Fibroblast of lung (primary cell): ENCODE measurements at regions not wholly inside any gene's neighbourhood (a gene's known extent, or its start where the extent isn't known, plus 50 kb on each side); places are given as distances from the start of the nearest gene placed in this dataset.

Experiments used
- DNase-seq, 2 donors: peaks; one replicate each; pipeline versions ENCODE4 v3.0.0 to v3.0.0-alpha.2; 2010; ENCODE audit warnings: low read depth in 2 of 2
- H2AFZ ChIP-seq: 2 replicates; pipeline ENCODE4 v1.5.1; 2012; ENCODE audit warnings: low read length, control low read depth, inconsistent platforms
- H3K27ac ChIP-seq: 2 replicates; pipeline ENCODE4 v1.5.1; 2011; ENCODE audit warnings: low read length, control low read depth; ENCODE audit not compliant: insufficient read depth
- H3K27me3 ChIP-seq: 2 replicates; pipeline ENCODE4 v1.5.1; 2011; ENCODE audit warnings: mild to moderate bottlenecking, low read length; ENCODE audit not compliant: control insufficient read depth, insufficient read depth
- H3K36me3 ChIP-seq: 2 replicates; pipeline ENCODE4 v1.5.1; 2011; ENCODE audit warnings: low read length; ENCODE audit not compliant: control insufficient read depth, insufficient read depth
- H3K4me1 ChIP-seq: 2 replicates; pipeline ENCODE4 v1.5.1; 2011; ENCODE audit warnings: low read length; ENCODE audit not compliant: control insufficient read depth, insufficient read depth; ENCODE audit errors: extremely low read depth
- H3K4me2 ChIP-seq: 2 replicates; pipeline ENCODE4 v1.5.1; 2011; ENCODE audit warnings: low read length, control low read depth; ENCODE audit not compliant: insufficient read depth; ENCODE audit errors: extremely low read depth
- H3K4me3 ChIP-seq, 4 experiments: fragments of 200-600 bp in 1 of 4; sonication (generic) in 1 of 4; replicated peaks in 1 of 4; 2 replicates each; pipeline ENCODE4 v1.5.1; 2011 to 2016; ENCODE audit warnings: low read length in 4 of 4, low read depth in 3 of 4, mild to moderate bottlenecking in 3 of 4, control low read depth in 2 of 4, inconsistent platforms in 1 of 4, mixed read lengths in 1 of 4; ENCODE audit not compliant: insufficient read depth in 1 of 4; ENCODE audit errors: control extremely low read depth in 1 of 4
- H3K79me2 ChIP-seq: 2 replicates; pipeline ENCODE4 v1.5.1; 2012; ENCODE audit warnings: mild to moderate bottlenecking, low read length, inconsistent platforms; ENCODE audit not compliant: control insufficient read depth, insufficient read depth
- H3K9ac ChIP-seq: 2 replicates; pipeline ENCODE4 v1.5.1; 2011; ENCODE audit warnings: mild to moderate bottlenecking, low read length, control low read depth; ENCODE audit not compliant: insufficient read depth
- H3K9me3 ChIP-seq: 2 replicates; pipeline ENCODE4 v1.5.1; 2012; ENCODE audit warnings: low read depth, low read length; ENCODE audit not compliant: control insufficient read depth, insufficient read depth
- H4K20me1 ChIP-seq: 2 replicates; pipeline ENCODE4 v1.5.1; 2011; ENCODE audit warnings: low read length; ENCODE audit not compliant: control insufficient read depth, insufficient read depth; ENCODE audit errors: extremely low read depth
- EZH2 ChIP-seq: IDR thresholded peaks from 2 replicates; pipeline ENCODE4 v1.5.1; 2012; ENCODE audit warnings: low read length, control low read depth, mild to moderate bottlenecking; ENCODE audit errors: missing control alignments
- TF ChIP-seq, protein P1 (sequence below), 2 donors: IDR thresholded peaks in 1 of 2; conservative IDR thresholded peaks in 1 of 2; 1 replicate in 1 of 2; 2 replicates in 1 of 2; pipeline ENCODE4 v1.5.1; 2011 to 2012; ENCODE audit warnings: low read length in 2 of 2, control low read depth in 1 of 2, inconsistent platforms in 1 of 2, low read depth in 1 of 2, mild to moderate bottlenecking in 1 of 2

DNA sequence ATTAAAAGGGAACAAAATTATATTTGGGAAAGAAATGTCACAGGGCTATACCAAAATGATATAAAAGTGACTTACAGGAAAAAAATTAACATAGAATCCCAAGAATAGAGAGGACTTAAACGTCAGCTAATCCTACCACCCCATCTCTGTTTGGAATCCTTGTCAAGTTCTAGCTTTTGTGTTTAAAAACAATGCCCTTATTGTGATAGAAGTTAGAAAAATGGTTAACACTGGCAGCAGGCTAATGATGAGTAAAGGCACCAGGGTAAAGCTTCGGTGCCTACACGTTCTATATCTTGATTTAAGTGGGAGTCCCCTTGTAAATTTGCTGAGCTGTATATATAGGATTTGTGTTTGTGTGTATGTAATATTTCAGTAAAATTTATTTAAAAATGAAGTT, 453.3 kb upstream of the TENM4 start:
- H3K27me3 ChIP-seq = no peaks in the 10 kb centered on the region
- no peaks in the 10 kb centered on the region for H3K36me3 ChIP-seq
- H4K20me1 ChIP-seq = no peaks in the 10 kb centered on the region
- TF ChIP-seq EZH2 = no peak
- no peaks in the 10 kb centered on the region for H3K79me2 ChIP-seq
- no peak overlapping the region for H3K4me3 ChIP-seq
- H3K4me1 ChIP-seq = peaks cover 2% of the 10 kb centered on the region
- no peak overlapping the region for H2AFZ ChIP-seq
- DNase-seq = no peak
- H3K9me3 ChIP-seq = no peaks in the 10 kb centered on the region
- no peak overlapping the region for H3K4me2 ChIP-seq
- no peak overlapping the region for H3K9ac ChIP-seq
- no peak overlapping the region for H3K27ac ChIP-seq

- no peak overlapping the region for H2AFZ ChIP-seq
- no peak overlapping the region for H3K4me2 ChIP-seq
- no peaks in the 10 kb centered on the region for H3K36me3 ChIP-seq
- no peak overlapping the region for H3K27ac ChIP-seq
- H3K27me3 ChIP-seq = no peaks in the 10 kb centered on the region
- no peaks in the 10 kb centered on the region for H3K79me2 ChIP-seq
- H3K4me1 ChIP-seq = no peaks in the 10 kb centered on the region
- H3K9ac ChIP-seq = no peak overlapping the region
- no peak overlapping the region for H3K4me3 ChIP-seq
- no peak for DNase-seq
- H4K20me1 ChIP-seq = no peaks in the 10 kb centered on the region
- no peak for TF ChIP-seq EZH2
- TF ChIP-seq, protein P1, sequence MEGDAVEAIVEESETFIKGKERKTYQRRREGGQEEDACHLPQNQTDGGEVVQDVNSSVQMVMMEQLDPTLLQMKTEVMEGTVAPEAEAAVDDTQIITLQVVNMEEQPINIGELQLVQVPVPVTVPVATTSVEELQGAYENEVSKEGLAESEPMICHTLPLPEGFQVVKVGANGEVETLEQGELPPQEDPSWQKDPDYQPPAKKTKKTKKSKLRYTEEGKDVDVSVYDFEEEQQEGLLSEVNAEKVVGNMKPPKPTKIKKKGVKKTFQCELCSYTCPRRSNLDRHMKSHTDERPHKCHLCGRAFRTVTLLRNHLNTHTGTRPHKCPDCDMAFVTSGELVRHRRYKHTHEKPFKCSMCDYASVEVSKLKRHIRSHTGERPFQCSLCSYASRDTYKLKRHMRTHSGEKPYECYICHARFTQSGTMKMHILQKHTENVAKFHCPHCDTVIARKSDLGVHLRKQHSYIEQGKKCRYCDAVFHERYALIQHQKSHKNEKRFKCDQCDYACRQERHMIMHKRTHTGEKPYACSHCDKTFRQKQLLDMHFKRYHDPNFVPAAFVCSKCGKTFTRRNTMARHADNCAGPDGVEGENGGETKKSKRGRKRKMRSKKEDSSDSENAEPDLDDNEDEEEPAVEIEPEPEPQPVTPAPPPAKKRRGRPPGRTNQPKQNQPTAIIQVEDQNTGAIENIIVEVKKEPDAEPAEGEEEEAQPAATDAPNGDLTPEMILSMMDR (conservative IDR thresholded peaks at IDR 0.05 in 1 of 2, IDR thresholded peaks at IDR 0.05 in 1 of 2; ENCODE audit: low read depth in 1 of 2, low read length in 2 of 2) = no peak
- H3K9me3 ChIP-seq = no peaks in the 10 kb centered on the region
These were observed 449.4 kb upstream of the TENM4 start for GRCh38 chr11:79890272-79890671.

GRCh38 chr11:79864882-79865281, 424.1 kb upstream of the TENM4 start:
- Histone ChIP-seq H3K9ac (no peak overlapping the region), H3K4me3 (no peak overlapping the region), H3K4me1 (no peaks in the 10 kb centered on the region), H3K4me2 (no peak overlapping the region), H3K27ac (no peak overlapping the region), H3K27me3 (no peaks in the 10 kb centered on the region), H2AFZ (no peak overlapping the region), H4K20me1 (no peaks in the 10 kb centered on the region), H3K9me3 (no peaks in the 10 kb centered on the region), H3K79me2 (no peaks in the 10 kb centered on the region), H3K36me3 (no peaks in the 10 kb centered on the region)
- no peak for DNase-seq
- TF ChIP-seq EZH2 = no peak
- TF ChIP-seq, protein P1 (conservative IDR thresholded peaks at IDR 0.05 in 1 of 2, IDR thresholded peaks at IDR 0.05 in 1 of 2; ENCODE audit: low read depth in 1 of 2, low read length in 2 of 2) = no peak

GRCh38 chr11:79860336-79860735, 419.5 kb upstream of the TENM4 start:
- Histone ChIP-seq H3K27ac (no peak overlapping the region), H3K4me1 (no peaks in the 10 kb centered on the region), H3K27me3 (no peaks in the 10 kb centered on the region), H2AFZ (no peak overlapping the region), H3K36me3 (no peaks in the 10 kb centered on the region), H3K4me3 (no peak overlapping the region), H3K9ac (no peak overlapping the region), H3K79me2 (no peaks in the 10 kb centered on the region), H4K20me1 (no peaks in the 10 kb centered on the region), H3K4me2 (no peak overlapping the region), H3K9me3 (no peaks in the 10 kb centered on the region)
- DNase-seq = no peak
- TF ChIP-seq EZH2 = no peak
- TF ChIP-seq, protein P1 (conservative IDR thresholded peaks at IDR 0.05 in 1 of 2, IDR thresholded peaks at IDR 0.05 in 1 of 2; ENCODE audit: low read depth in 1 of 2, low read length in 2 of 2) = no peak
